CD1c-positive myeloid dendritic cell (primary cell): ENCODE measurements at regions not wholly inside any gene's neighbourhood (a gene's known extent, or its start where the extent isn't known, plus 50 kb on each side); places are given as distances from the start of the nearest gene placed in this dataset.
A peak's percentile ranks its signal among the peaks of the same experiment; 100 is the strongest.

Experiments used
- DNase-seq: peaks from one replicate; pipeline ENCODE4 v3.0.0-alpha.2; 2016; ENCODE audit errors: extremely low spot score

DNA sequence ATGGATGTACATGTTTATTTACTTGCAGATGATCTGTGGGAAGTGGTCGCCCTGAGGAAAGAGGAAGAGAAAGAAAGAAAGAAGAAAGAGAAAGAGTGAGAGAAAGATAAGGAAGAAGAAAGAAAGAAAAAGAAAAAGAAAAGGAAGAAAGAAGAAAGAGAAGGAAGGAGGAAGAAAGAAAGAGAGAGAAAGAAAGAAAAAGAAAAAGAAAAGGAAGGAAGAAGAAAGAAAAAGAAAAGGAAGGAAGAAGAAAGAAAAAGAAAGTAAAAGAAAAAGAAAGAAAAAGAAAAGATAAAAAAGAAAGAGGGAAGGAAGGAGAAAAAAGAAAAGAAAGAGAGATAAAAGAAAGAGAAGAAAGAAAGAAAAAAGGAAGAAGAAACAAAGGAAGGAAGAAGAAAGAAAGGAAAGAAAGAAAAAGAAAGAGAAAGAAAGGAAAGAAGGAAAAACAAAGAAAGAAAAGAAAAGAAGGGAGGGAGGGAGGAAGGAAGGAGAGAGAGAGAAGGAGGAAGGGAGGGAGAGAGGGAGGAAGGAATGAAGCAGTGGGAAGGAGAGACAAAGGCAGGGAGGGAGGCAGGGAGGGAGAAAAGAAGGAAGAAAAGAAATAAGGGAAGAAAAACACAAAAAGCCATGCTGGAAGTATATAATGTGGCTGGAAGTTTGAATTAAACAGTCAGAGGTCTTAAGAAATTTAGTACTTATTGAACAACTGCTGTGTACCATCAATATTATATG lies 976.6 kb downstream of the FAM181B start:
- no peak for DNase-seq

DNA sequence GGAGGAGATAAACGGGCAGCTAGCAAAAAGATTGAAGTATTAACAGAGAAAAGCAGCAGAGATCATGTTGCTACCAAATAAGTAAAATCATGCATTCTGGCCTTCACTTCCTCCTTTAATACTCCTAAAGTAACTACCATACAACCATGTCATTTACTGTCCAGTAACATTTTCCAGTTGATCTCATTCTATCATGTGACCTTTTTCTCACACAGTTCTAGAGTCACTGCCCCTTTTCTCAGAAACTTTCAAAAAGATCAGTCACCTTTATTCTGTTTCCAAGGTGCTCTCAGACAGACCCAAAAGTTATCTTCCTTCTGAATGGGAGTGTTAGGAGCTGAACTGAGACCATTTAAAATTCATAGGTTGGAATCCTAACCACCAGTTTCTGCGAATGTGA lies 984.4 kb downstream of the FAM181B start:
- DNase-seq = no peak

DNA sequence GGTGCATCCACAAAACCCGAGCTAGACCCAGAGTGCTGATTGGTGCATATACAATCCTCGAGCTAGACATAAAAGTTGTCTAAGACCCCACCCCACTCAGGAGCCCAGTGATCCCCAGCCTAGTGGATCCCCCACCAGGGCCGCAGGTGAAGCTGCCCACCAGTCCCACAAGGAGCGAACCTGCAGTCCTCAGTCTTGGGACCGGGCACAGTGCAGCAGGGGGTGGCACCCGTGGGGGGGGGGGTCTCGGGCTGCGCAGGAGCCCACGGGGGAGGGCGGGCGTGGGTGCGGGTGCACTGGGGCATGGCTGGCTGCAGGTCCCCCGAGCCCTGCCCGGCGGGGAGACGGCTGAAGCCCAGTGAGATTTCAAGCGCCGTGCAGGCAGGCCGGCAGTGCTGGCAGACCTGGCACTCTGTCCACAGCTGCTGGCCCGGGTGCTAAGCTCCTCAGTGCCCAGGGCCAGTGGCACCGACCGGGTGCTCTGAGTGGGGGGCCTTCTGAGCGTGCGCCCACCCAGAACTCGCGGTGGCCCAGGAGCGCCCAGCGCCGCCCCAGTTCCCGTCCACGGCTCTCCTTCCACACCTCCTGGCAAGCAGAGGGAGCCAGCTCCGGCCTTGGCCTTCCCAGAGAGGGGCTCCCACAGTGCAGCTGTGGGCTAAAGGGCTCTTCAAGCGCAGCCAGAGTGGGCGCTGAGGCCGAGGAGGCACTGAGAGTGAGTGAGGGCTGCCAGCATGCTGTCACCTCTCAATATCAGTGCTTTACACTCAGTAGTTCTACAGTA lies 989.1 kb downstream of the FAM181B start:
- DNase-seq = no peak

DNA sequence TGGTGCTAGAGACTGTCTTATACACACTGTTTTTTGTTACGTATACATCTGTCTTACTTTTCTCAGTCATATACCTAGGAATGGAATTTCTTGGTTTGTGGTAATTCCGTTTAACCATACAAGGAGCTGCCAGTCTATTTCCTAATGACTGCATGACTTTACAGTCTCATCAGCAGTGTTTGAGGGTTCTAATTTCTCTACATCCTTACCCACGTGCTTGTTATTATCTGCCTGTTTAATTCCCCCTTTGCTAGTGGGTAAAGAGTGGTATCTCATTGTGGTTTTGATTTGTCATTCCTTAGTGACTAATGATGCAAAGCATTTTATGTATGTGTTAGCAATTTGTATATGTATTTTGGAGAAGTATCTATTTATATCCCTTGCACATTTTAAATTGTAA lies 1008.0 kb downstream of the FAM181B start:
- no peak for DNase-seq

DNA sequence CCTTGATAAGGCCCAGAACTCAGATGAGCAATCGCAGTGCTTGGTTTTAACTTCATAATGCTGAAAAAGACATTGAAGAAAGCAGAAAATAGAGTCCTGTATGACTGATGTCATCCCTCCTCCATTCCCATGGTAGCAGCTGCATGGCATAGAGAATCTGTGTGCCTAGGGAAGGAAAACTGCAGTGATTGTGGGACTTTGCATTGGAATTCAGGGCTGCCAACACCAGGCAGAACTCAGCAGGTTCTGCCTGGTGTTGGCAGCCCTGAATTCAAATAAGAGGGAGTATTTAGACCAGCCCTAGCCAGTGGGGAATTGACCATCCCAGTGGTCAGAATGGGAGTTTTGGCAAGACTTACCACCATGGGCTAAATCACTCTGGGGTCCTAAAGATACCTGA lies 1016.0 kb downstream of the FAM181B start:
- DNase-seq = no peak

DNA sequence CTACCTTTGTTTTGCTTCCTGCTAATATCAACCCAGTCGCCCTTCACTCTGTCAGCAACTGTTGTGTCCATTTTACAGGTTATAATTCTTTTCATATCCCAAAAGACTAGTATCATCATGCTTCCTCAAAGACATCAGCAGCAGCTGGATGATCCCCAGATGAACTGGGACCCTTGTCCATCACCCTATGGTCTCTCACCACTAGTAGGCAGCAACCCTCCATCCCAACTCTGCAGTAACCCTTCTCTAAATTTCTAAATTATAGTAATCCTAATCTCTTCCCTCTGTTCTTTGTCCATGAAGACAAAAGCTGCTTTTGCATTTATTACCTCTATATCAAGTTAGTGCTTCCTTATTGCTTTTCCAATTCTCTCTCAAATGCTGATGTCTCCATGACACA lies 1025.8 kb downstream of the FAM181B start:
- no peak for DNase-seq

DNA sequence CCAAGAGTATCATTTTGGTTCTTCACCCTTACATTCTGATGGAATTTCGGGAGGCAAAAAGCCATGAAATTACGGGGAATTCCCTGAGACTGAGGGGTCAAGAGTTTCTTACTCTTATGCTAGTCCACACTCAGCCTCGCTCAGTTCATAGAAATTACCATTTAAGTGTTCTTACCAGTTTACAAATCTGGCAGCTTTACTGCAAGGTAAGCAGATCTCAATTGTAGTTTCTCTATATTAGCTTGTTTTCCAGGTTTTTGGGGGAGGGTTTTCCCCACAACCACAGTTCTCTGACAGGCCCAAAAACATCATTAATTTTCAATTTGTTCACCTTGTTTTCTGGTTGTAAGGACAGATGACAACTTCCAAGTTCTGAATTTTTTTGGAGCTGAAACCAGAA lies 1028.4 kb downstream of the FAM181B start:
- DNase-seq = no peak

DNA sequence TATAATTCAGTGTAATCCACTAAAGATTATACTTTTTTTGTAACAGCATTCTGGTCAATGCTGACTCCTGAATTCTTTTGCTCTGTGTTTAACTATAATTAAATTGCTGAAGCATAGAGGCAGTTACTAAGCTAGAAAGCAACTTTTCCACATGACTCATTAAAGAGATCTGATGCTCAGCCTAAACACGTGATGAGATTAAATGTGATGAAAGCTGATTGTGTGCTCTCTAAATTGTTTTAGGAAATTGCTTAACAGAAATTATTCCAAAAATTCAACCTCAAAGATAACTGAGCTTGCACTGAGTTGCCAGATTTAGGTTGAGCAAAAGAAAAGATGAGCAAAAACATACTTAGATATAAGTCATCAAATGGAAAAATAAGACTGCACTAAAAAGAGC lies 1033.6 kb downstream of the FAM181B start:
- DNase-seq = no peak

DNA sequence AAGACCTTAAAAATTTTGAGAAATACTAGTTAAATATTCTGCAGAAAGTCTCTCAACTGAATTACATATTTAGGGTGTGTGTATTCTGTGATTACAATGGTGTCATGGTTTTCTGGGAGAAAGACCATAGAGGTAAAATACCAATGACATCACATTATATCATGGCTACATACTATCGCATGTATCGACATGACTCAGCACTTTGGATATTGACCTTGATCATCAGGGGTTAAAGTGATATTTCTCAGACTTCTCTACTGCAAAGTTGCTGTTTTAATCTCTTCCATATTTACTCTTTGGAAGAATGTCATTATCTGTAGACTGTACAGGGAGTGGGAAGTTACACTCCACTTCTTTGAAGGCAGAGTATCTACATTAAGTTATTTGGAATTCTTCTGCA lies 1046.6 kb downstream of the FAM181B start:
- no peak for DNase-seq

DNA sequence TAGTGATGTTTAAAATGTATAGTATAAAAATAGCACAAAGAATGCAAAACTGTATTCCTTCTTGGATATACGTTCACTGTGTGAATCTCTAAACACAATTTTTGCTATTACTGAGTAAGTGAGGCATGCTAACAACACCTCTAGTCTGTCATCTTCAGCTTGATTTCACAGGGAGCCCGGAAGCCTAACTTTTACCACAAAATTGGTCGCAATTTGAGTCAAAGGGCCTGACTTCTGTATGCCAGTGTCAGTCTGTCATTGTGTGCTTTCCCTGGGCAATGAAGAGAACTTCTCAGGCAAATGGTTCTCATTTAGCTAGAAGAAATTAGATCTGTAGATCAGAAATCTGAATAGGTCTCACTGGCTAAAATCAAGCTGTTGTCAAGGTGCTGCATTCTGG lies 1059.5 kb downstream of the FAM181B start:
- no peak for DNase-seq

DNA sequence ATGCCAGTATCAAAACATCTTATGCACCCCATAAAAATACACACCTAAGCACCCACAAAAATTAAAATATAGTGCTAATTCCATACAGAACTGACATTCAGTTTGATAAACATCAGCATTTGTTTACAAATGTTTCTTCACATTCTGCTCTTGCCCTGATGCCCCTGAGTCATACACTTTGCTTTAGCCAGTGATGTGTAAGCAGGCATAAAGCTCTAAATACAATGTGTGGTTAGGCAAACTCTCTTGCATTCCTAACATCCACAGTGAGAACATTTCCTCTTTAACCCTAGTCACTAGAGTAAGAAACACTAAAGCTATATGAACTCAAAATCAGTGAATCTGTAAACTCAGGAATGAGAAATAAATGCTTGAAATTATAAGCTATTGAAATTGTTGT lies 1060.7 kb downstream of the FAM181B start:
- DNase-seq = no peak

DNA sequence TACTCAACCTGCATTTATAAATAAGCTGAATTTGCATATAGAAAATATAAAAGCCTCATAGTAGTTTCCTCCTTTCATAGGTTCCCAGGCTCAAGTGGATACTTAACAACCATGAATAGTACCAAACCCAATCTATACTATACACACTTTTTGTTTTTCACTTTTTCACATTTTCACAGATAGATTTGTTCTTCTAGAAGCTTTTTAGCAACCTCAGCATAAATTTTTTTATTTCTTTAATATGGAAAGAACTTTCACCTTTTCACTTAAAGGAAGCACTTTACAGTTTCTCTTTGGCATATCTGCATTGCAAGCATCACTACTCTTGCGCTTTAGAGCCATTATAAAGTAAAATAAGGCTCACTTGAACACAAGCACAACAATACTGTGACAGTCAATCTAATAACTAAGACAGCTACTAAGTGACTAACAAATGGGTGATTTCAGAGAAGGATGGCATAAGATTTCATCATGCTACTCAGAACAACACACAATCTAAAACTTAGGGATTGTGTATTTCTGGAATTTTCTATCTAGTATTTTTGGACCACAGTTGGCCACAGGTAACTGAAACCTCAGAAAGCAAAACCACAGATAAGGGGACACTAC lies 1063.6 kb downstream of the FAM181B start:
- DNase-seq = no peak

DNA sequence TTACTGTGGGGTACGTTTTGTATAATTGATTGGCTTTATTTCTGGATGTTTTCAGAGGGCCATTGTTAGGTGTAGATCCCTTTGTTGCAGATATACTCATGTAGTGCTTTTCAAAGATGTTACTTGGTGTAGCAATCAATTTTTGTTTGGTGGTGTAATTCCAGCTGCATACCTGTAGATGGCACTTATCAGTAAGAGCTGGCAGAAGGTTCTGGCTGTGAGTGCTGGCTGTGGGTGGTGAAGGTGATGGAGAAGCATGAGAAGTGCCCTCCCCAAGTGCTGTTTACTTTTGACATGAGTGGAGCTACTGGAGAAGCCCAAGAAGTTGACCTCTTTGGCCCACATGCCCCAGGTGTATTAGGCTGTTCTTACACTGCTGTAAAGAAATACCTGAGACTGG lies 1074.9 kb downstream of the FAM181B start:
- no peak for DNase-seq

DNA sequence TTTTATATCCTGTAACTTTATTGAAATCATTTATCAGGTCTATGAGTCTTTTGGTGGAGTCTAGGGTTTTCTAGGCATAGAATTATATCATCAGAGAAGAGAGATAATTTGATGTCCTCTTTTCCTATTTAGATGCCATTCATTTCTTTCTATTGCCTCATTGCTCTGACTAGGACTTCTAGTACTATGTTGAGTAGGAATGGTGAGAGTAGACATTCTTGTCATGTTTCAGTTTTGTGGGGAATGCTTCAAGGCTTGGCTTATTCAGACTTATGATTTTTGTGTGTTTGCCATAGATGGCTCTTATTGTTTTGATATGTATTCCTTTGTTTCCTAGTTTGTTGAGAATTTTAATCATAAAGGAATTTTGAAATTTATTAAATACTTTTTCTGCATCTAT lies 1078.3 kb downstream of the FAM181B start:
- no peak for DNase-seq

DNA sequence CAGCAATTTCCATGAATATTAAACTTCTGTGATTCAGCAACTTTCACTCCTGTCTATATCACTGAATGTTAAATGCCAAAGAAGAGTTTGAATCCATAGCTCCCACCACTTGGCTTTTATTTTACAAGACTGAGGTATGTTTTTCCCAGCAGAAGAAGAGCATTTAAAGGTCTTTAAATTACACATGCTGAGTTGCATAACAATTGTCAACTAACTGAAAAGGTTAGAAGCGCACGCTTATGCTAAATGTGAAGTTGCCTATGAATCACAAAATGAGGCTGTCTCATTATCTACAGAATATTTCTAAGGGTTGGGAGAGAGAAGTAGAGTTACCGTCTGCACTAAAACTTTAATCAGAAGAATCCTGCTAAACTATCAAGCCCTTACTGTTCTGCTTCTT lies 1086.3 kb downstream of the FAM181B start:
- no peak for DNase-seq

DNA sequence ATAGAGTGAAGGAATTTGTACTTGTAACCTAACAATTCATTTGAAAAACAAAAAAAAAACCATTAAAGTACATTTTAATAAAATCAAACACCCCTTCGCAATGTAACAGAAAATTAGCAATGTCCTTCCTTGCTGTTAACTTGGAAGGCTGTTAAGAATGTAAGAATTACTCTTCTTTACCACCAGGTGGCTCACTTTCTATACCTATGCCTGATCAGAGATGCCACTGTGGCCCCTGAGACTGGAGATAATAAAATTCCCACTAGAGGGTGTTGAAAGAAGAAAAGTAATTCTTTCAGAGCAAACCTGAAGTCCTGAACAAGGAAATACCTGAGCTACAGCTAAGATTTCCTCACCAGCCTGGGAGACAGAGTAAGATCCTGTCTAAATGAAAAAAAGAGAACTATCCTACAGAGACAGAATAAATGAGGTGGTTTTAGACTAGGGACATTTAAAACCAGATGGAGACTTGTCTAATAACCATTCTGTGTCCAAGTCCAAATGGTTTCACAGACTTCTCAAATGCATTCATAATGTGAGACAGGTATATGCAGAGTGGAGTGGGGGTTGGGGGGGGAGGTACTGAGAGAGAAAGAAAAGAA lies 1089.3 kb downstream of the FAM181B start:
- peak; percentile 56 for DNase-seq

DNA sequence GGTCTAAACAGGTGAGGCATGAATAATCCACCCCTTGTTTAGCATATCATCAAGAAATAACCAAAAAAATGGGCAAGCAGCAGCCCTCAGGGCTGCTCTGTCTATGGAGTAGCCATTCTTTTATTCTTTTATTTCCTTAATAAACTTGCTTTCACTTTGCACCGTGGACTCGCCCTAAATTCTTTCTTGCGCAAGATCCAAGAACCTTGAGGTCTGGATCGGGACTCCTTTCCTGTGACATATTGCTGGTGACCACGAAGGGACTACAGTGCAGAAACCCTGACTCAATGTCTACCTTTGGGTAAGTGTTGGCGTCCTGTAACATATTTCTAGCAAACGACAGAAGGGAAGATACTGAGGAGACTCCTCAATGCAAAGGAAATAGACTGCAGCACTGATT lies 1099.2 kb downstream of the FAM181B start:
- DNase-seq = no peak

DNA sequence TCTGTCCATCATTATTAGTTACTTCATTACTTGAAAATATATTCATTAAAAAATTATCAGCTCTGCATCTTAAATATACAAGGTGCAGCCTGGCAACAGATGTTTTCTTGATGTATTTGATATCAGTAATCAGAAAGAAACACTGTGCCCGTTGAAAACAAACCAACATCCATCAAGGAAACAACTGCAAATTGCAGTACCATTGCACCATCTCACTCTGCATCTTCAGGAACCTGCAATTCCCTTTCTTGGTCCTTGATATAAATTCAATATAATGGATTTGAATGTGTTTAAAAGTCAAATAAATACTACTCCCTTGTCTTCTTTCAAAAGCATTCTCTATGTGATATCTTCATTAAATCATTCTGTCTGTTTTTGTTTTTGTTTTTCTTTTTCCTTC lies 1131.2 kb downstream of the FAM181B start:
- no peak for DNase-seq

DNA sequence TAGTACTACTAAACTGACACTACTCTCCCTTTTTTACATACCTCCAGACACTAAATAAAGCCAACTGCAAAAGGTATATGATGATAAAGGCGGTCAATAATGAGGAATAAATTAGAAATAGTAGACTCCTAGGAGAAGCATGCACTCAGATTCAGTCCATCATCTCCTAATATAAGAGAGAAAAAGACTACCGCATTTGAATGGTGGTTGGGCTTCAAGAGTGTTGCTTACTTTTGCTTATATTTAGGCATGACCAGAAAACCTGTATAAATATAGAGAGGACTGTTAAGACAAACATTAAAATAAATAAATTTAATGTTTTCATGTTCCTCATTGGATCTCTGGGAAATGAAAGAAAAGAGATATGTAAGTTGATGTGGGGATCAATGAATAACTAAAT lies 1137.0 kb downstream of the FAM181B start:
- no peak for DNase-seq

DNA sequence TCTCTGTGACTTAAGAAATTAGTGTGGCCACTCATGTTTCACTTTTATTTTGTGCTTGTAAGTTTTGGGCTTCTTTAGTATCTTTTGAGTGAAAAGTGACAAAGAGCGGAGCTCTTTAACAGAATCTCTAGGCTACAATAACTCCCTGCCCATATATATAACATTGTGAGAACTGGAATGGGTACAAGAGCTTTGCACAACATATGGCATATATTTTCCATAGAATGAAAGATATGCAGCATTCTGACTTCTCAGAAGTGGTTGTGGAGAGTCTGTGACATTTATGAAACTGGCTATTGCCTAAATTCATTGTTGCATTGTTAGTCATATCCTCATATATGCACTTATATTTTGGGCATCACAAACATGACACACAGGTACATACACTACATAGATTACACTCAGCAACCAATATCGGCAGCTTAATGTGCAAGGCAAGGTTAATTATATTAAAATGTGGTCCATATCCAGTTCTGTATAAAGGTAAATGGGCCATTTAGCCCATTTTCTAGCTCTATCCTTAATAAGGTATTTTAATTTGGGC lies 1148.2 kb downstream of the FAM181B start:
- no peak for DNase-seq

DNA sequence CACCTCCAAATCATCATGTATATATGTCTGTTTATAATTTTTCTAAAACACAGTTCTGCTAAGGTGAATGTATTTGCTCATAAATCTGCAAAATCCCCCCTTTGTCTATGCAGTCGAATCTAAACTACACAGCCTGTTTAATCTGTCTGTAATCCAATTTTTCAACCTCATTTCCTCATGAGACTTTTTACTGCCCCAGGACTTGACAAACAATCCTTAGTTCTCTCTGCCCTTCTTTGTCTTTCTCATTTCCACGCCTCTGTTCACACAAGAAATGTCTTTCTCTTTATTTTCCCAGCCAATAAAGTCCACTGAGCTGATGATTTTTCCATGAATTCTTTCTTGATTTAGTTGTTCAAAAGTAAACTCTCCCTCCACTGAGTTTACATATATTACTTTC lies 1154.3 kb downstream of the FAM181B start:
- DNase-seq = no peak

DNA sequence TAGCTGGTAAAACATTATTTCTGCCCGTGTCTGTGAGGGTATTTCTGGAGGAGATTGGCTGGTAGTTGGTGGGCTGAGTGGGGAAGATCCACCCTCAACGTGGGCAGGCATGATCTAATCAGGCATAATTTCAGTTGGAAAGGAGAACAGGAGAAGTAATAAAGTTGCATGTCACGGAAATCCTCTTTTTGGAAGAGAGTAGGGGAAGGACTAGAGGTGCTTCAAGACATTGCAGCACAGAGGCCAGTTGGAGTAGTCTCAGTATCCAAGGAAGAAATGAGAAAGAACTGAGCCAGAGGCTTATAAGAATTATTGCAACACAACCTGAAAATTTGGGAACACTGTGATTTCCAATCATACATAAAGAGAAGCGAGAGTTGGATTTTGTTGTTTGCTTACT lies 1155.1 kb downstream of the FAM181B start:
- DNase-seq = no peak
